ENCODE measurements at regions not wholly inside any gene's neighbourhood (a gene's known extent, or its start where the extent isn't known, plus 50 kb on each side); places are given as distances from the start of the nearest gene placed in this dataset.
A peak's percentile ranks its signal among the peaks of the same experiment; 100 is the strongest.

DNA sequence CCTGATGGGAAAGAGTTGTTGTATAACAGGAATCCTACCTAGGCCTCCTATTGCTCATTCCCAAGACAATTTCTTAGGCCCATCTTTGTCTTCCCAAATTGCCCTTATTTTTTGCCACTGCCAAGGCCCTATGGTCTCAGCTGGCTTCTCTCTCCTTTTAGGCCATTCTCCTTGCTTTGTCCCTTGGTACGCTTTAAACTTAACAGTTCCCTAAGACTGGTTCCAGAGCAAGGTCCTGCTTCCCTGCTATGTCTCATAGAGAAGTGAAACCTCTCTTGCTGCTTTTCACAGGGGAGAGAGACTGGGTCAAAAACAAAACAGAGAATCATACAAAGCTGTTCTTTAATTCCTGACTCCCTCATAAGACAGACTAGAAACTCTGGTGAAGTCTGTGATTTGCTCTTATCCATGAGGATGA is 77.1 kb downstream of the XCL2 start:
- Histone ChIP-seq H3K4me3 (replicated peaks in 1 of 3; ENCODE audit: insufficient read depth in 1 of 3, low read depth in 2 of 3, low read length in 3 of 3) (no peak overlapping the region), H2AFZ (ENCODE audit: low read length) (no peak overlapping the region), H3K9me3 (ENCODE audit: low read length) (peaks cover under 1% of the 10 kb centered on the region), H3K79me2 (ENCODE audit: insufficient read depth, low read length) (no peaks in the 10 kb centered on the region), H3K4me1 (ENCODE audit: insufficient read depth, low read length) (peaks cover 57% of the 10 kb centered on the region), H3K9ac (ENCODE audit: insufficient read depth, low read depth, low read length) (no peak overlapping the region), H3K27ac (ENCODE audit: extremely low read length, insufficient read depth, low read length) (peak overlapping the region; percentile 1), H4K20me1 (ENCODE audit: insufficient read depth, low read length) (no peaks in the 10 kb centered on the region), H3K4me2 (ENCODE audit: low read depth, low read length) (0 out of 2 replicates have a peak overlapping the region, but pooled peaks have one; percentile 3), H3K27me3 (ENCODE audit: control insufficient read depth in 1 of 2, insufficient read depth in 2 of 2, low read length in 2 of 2) (no peaks in the 10 kb centered on the region), H3K36me3 (replicated peaks in 1 of 2; ENCODE audit: control insufficient read depth in 1 of 2, insufficient read depth in 2 of 2, low read length in 2 of 2) (no peaks in the 10 kb centered on the region)
- whole genome bisulfite sequencing (ENCODE audit: low lambda C conversion rate): 100% methylated on average over 1 of the region's 1 CpG
- POLR2A ChIA-PET: no interaction called here
- no peak for DNase-seq (ENCODE audit: low spot score)
- no peak for FAIRE-seq
- no TSS peak for BruUV-seq (replicated peaks)
- CTCF ChIA-PET (ENCODE audit: low intra/inter-chr PET ratio, low total read pairs): no interaction called here
- intact Hi-C loops (cut with micrococcal nuclease; ENCODE audit: unreplicated experiment): no loop called here
- ATAC-seq: no peak
- TF ChIP-seq, protein P1, sequence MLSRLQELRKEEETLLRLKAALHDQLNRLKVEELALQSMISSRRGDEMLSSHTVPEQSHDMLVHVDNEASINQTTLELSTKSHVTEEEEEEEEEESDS (CRISPR knock-in tag; IDR thresholded peaks at IDR 0.05; ENCODE audit: borderline replicate concordance): no peak
- TF ChIP-seq REPIN1 (CRISPR knock-in tag; IDR thresholded peaks at IDR 0.05; ENCODE audit: borderline replicate concordance, low read depth) (no peak), SMARCC2 (IDR thresholded peaks at IDR 0.05) (no peak), ATF7-NPFF (CRISPR knock-in tag; IDR thresholded peaks at IDR 0.05; ENCODE audit: low read depth) (no peak), CAMTA2 (CRISPR knock-in tag; IDR thresholded peaks at IDR 0.05; ENCODE audit: borderline replicate concordance) (no peak), XRCC5 (optimal IDR thresholded peaks at IDR 0.05; ENCODE audit: low read length) (no peak), ZFP36L1 (CRISPR knock-in tag; IDR thresholded peaks at IDR 0.05) (no peak), ZNF326 (CRISPR knock-in tag; IDR thresholded peaks at IDR 0.05; ENCODE audit: borderline replicate concordance) (no peak), ZNF562 (CRISPR knock-in tag; IDR thresholded peaks at IDR 0.05; ENCODE audit: borderline replicate concordance) (no peak)
- TF ChIP-seq, protein P2, sequence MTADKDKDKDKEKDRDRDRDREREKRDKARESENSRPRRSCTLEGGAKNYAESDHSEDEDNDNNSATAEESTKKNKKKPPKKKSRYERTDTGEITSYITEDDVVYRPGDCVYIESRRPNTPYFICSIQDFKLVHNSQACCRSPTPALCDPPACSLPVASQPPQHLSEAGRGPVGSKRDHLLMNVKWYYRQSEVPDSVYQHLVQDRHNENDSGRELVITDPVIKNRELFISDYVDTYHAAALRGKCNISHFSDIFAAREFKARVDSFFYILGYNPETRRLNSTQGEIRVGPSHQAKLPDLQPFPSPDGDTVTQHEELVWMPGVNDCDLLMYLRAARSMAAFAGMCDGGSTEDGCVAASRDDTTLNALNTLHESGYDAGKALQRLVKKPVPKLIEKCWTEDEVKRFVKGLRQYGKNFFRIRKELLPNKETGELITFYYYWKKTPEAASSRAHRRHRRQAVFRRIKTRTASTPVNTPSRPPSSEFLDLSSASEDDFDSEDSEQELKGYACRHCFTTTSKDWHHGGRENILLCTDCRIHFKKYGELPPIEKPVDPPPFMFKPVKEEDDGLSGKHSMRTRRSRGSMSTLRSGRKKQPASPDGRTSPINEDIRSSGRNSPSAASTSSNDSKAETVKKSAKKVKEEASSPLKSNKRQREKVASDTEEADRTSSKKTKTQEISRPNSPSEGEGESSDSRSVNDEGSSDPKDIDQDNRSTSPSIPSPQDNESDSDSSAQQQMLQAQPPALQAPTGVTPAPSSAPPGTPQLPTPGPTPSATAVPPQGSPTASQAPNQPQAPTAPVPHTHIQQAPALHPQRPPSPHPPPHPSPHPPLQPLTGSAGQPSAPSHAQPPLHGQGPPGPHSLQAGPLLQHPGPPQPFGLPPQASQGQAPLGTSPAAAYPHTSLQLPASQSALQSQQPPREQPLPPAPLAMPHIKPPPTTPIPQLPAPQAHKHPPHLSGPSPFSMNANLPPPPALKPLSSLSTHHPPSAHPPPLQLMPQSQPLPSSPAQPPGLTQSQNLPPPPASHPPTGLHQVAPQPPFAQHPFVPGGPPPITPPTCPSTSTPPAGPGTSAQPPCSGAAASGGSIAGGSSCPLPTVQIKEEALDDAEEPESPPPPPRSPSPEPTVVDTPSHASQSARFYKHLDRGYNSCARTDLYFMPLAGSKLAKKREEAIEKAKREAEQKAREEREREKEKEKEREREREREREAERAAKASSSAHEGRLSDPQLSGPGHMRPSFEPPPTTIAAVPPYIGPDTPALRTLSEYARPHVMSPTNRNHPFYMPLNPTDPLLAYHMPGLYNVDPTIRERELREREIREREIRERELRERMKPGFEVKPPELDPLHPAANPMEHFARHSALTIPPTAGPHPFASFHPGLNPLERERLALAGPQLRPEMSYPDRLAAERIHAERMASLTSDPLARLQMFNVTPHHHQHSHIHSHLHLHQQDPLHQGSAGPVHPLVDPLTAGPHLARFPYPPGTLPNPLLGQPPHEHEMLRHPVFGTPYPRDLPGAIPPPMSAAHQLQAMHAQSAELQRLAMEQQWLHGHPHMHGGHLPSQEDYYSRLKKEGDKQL (CRISPR knock-in tag; IDR thresholded peaks at IDR 0.05; ENCODE audit: low read depth): no peak
- TF ChIP-seq, protein P3, sequence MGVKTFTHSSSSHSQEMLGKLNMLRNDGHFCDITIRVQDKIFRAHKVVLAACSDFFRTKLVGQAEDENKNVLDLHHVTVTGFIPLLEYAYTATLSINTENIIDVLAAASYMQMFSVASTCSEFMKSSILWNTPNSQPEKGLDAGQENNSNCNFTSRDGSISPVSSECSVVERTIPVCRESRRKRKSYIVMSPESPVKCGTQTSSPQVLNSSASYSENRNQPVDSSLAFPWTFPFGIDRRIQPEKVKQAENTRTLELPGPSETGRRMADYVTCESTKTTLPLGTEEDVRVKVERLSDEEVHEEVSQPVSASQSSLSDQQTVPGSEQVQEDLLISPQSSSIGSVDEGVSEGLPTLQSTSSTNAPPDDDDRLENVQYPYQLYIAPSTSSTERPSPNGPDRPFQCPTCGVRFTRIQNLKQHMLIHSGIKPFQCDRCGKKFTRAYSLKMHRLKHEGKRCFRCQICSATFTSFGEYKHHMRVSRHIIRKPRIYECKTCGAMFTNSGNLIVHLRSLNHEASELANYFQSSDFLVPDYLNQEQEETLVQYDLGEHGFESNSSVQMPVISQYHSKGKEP (CRISPR knock-in tag; IDR thresholded peaks at IDR 0.05): no peak
- TF ChIP-seq, protein P4, sequence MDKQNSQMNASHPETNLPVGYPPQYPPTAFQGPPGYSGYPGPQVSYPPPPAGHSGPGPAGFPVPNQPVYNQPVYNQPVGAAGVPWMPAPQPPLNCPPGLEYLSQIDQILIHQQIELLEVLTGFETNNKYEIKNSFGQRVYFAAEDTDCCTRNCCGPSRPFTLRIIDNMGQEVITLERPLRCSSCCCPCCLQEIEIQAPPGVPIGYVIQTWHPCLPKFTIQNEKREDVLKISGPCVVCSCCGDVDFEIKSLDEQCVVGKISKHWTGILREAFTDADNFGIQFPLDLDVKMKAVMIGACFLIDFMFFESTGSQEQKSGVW (CRISPR knock-in tag; IDR thresholded peaks at IDR 0.05; ENCODE audit: borderline replicate concordance): no peak
- TF ChIP-seq, protein P5, sequence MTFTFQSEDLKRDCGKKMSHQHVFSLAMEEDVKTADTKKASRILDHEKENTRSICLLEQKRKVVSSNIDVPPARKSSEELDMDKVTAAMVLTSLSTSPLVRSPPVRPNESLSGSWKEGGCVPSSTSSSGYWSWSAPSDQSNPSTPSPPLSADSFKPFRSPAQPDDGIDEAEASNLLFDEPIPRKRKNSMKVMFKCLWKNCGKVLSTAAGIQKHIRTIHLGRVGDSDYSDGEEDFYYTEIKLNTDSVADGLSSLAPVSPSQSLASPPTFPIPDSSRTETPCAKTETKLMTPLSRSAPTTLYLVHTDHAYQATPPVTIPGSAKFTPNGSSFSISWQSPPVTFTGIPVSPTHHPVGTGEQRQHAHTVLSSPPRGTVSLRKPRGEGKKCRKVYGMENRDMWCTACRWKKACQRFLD (CRISPR knock-in tag; IDR thresholded peaks at IDR 0.05; ENCODE audit: borderline replicate concordance): no peak
- in situ Hi-C loops (cut with HindIII; ENCODE audit: extremely low pct_ligation_motif_present, low pct_unique_long_range_greater_than_20kb): no loop called here
